GM23248 (cell line): ENCODE measurements at regions not wholly inside any gene's neighbourhood (a gene's known extent, or its start where the extent isn't known, plus 50 kb on each side); places are given as distances from the start of the nearest gene placed in this dataset.

Experiments used
- EZH2 ChIP-seq: fragments of 200-600 bp; sonication (generic); IDR thresholded peaks from 2 replicates; pipeline ENCODE4 v1.6.1; 2018; ENCODE audit warnings: antibody characterized with exemption, mild to moderate bottlenecking; ENCODE audit not compliant: insufficient read depth, poor library complexity, severe bottlenecking
- EZH2phosphoT487 ChIP-seq: fragments of 200-600 bp; sonication (generic); IDR thresholded peaks from 2 replicates; pipeline ENCODE4 v1.6.1; 2018; ENCODE audit warnings: antibody characterized with exemption, moderate library complexity, mild to moderate bottlenecking, low read depth; ENCODE audit not compliant: insufficient read depth

DNA sequence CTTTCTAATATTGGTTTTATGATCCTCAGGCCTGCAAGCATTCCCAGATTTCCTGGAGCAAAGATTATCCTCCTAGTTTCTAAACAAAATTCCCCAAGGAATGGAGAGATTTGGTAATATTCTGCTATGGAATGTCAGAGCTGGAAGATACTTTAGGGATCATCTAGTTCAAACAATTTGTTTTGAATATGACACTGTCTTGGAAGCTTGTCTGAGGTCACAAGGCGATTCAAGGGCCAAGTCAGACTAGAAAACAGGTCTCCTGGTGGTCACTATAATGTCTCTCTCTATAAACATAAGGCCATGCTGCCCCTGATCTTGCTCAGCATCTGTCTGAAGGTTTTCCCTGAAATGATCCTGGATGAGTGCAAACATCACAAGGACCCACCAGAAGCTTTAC, 143.4 kb upstream of the BCL6 start:
- TF ChIP-seq EZH2 (no peak), EZH2phosphoT487 (no peak)
